ENCODE measurements at regions not wholly inside any gene's neighbourhood (a gene's known extent, or its start where the extent isn't known, plus 50 kb on each side); places are given as distances from the start of the nearest gene placed in this dataset.

GRCh38 chr3:177731644-177732268 is 534.5 kb upstream of the TBL1XR1 start:
- no peak for DNase-seq (ENCODE audit: low spot score)
- no peaks in the 10 kb centered on the region for H3K36me3 Mint-ChIP-seq (ENCODE audit: low read depth)
- H3K9me3 Mint-ChIP-seq (ENCODE audit: low read depth): no peaks in the 10 kb centered on the region
- peak overlapping the region; percentile 4 for H3K27ac Mint-ChIP-seq (ENCODE audit: unreplicated experiment)
- no peaks in the 10 kb centered on the region for H3K27me3 Mint-ChIP-seq (ENCODE audit: low read depth)
- peaks cover 61% of the 10 kb centered on the region for H3K4me1 Mint-ChIP-seq (ENCODE audit: low read depth)
- no peak overlapping the region for H3K4me3 Mint-ChIP-seq (ENCODE audit: unreplicated experiment)
- TF ChIP-seq CTCF (IDR thresholded peaks at IDR 0.05): no peak

GRCh38 chr3:177733233-177733632 is 536.0 kb upstream of the TBL1XR1 start:
- H3K4me3 Mint-ChIP-seq (ENCODE audit: unreplicated experiment): no peak overlapping the region
- no peaks in the 10 kb centered on the region for H3K36me3 Mint-ChIP-seq (ENCODE audit: low read depth)
- H3K9me3 Mint-ChIP-seq (ENCODE audit: low read depth): no peaks in the 10 kb centered on the region
- no peak for TF ChIP-seq CTCF (IDR thresholded peaks at IDR 0.05)
- no peak for DNase-seq (ENCODE audit: low spot score)
- H3K27ac Mint-ChIP-seq (ENCODE audit: unreplicated experiment): no peak overlapping the region
- H3K27me3 Mint-ChIP-seq (ENCODE audit: low read depth): no peaks in the 10 kb centered on the region
- H3K4me1 Mint-ChIP-seq (ENCODE audit: low read depth): peaks cover 61% of the 10 kb centered on the region

- Mint-ChIP-seq H3K9me3 (ENCODE audit: low read depth) (no peaks in the 10 kb centered on the region), H3K4me3 (ENCODE audit: unreplicated experiment) (no peak overlapping the region), H3K36me3 (ENCODE audit: low read depth) (no peaks in the 10 kb centered on the region), H3K27me3 (ENCODE audit: low read depth) (no peaks in the 10 kb centered on the region), H3K4me1 (ENCODE audit: low read depth) (peaks cover 57% of the 10 kb centered on the region), H3K27ac (ENCODE audit: unreplicated experiment) (no peak overlapping the region)
- DNase-seq (ENCODE audit: low spot score): no peak
- no peak for TF ChIP-seq CTCF (IDR thresholded peaks at IDR 0.05)
Observed at GRCh38 chr3:177733936-177734335, 536.7 kb upstream of the TBL1XR1 start.

- Mint-ChIP-seq H3K4me3 (ENCODE audit: unreplicated experiment) (no peak overlapping the region), H3K27ac (ENCODE audit: unreplicated experiment) (no peak overlapping the region), H3K36me3 (ENCODE audit: low read depth) (peaks cover 2% of the 10 kb centered on the region), H3K27me3 (ENCODE audit: low read depth) (no peaks in the 10 kb centered on the region), H3K9me3 (ENCODE audit: low read depth) (no peaks in the 10 kb centered on the region), H3K4me1 (ENCODE audit: low read depth) (peaks cover 49% of the 10 kb centered on the region)
- TF ChIP-seq CTCF (IDR thresholded peaks at IDR 0.05): no peak
- DNase-seq (ENCODE audit: low spot score): no peak
Observed at GRCh38 chr3:177735431-177735830, 538.1 kb upstream of the TBL1XR1 start.

- TF ChIP-seq CTCF (IDR thresholded peaks at IDR 0.05): no peak
- DNase-seq (ENCODE audit: low spot score): no peak
- no peak overlapping the region for H3K27ac Mint-ChIP-seq (ENCODE audit: unreplicated experiment)
- H3K4me3 Mint-ChIP-seq (ENCODE audit: unreplicated experiment): no peak overlapping the region
- H3K27me3 Mint-ChIP-seq (ENCODE audit: low read depth): no peaks in the 10 kb centered on the region
- peaks cover 2% of the 10 kb centered on the region for H3K9me3 Mint-ChIP-seq (ENCODE audit: low read depth)
- peaks cover 2% of the 10 kb centered on the region for H3K36me3 Mint-ChIP-seq (ENCODE audit: low read depth)
- peaks cover 38% of the 10 kb centered on the region for H3K4me1 Mint-ChIP-seq (ENCODE audit: low read depth)
Observed at GRCh38 chr3:177739461-177739860, 542.2 kb upstream of the TBL1XR1 start.

Measured in chondrocyte (in vitro differentiated cells).